HG03103 (cell line): ENCODE measurements at regions not wholly inside any gene's neighbourhood (a gene's known extent, or its start where the extent isn't known, plus 50 kb on each side); places are given as distances from the start of the nearest gene placed in this dataset.

ENCODE experiments used
- ATAC-seq: cut with Tn5 transposase; IDR thresholded peaks from one replicate; pipeline ENCODE4 v1.9.1; 2021; ENCODE audit warnings: low read depth; ENCODE audit not compliant: unreplicated experiment

- ATAC-seq = no peak
Observed at GRCh38 chr6:6780231-6780630, 191.7 kb downstream of the LY86 start.

- no peak for ATAC-seq
Observed at GRCh38 chr6:6781172-6781872, 192.8 kb downstream of the LY86 start.

DNA sequence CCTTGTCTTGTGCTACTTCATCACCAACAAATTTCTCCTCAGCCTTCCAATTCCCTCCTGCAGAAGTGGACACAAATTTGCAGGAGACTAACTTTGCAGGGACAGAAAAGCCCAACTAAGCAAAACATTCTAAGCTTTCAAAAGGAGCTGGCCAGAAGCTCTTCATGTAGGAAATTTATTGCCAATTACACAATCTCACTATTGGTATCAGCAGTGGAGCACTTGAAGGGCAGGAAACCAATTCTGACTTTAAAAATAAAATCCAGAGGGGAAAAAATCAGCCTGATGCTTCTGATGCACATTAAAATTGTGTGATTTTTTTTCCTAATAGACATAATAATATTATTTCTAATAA, 193.3 kb downstream of the LY86 start:
- no peak for ATAC-seq

DNA sequence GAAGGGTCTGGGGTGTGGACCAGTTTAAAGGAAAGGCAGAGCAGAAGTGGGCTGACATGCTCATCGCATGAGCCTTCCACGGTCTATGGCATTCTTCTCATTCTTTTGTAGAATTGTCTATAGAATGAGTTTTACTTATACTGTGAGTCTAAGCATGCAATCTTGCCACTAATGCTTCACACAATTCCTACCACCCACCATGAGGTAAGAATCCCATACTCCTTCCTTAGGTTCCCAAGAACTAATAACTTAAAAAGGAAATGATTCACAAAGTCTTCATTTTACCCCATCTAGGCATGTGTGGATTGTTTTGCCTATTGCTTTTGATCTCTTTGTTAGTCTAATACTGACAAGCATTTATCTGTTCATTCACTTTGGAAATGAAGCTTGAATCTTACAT, 195.2 kb downstream of the LY86 start:
- ATAC-seq = no peak

DNA sequence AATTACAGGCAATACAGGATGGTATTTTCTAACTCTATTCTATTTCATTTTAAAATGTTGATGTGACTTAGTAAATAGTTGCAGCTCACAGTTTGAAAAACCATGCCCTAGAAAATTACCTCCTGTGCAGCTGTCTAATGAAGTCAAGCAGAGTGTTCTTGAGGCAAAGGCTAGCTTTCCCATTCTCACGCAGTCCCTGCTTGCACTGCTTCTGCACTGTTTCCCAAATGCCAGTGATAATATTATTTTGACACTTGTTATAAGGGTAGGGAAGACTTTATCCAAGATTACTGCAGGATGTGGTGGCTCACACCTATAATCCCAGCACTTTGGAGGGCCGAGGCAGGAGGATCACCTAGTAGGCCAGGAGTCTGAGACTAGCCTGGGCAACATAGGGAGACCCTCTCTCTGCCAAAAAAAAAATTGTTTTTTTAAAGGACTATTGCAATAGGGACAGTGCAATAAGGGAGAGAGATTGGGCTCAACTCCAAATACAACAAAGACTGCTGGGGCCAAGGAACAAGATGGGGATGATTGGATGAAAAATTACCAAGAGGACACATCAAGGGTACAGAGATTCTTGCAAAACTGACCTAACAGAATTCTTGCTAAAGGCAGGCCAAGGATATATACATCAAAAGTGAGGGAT, 196.1 kb downstream of the LY86 start:
- ATAC-seq = no peak

DNA sequence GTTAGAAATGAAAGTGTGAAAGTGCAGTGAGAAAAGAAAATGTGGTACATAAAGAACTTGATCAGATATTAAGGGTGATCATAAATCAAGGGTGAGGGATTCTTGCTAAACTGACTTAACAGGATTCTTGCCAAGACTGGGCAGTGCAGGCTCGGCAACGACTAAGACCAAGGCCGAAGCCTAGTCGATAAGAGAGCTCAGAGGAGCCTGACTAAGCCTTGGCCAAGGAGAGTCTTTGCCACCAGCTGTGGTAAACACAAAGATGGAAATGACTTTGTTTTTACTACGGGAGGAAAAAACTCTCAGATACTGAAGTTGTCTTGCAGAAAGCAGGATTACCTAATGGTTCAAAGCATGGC, 196.6 kb downstream of the LY86 start:
- no peak for ATAC-seq

DNA sequence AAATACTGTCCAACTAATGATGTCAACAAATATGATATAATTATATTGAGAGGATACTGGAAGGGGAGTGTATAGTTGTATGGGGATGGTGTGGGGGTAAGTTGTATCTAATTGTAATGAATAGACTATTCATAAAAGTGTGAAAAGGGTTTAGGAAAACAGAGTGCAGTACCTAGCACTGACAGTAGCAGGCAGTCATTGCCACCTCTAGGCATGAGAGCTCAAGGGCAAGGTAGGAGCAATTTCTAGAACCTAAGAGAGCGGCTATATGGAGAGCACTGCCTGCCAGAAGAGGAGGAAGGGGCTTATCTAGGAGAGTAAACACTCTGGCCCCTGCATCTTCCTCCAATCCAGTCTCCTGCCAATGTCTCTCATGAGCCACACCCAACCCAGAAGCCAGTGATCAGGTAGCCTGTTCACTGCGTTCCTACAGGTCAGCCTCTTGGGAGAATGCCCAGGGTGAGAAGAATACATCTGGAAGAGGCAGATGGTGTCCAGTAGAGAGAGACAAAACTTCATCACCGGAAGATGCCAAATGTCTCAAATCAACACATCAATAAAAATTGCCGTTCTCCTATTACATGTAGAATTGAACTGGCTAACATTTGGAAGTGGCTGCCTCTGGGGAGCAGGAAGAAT, 200.0 kb downstream of the LY86 start:
- no peak for ATAC-seq

- ATAC-seq = no peak
Observed at GRCh38 chr6:6790393-6790792, 201.9 kb downstream of the LY86 start.

DNA sequence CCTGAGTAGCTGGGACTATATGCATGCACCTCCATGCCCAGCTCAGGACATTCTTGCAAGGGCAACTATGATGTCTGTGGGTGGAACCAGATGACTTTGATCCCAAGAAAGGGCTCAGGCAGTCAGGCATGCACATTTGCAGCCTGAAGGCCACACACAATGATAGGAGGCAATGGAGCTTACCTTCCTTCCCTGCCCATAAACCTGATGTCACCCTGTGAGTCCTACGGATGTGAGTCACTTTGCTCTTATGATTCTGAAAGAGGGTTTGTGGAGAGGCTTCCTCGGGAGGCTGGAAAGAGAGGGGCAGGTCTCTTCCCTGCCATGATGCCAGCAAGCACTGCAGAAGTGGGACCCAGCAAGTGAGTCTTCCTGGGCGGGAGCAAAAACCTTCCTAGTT, 202.4 kb downstream of the LY86 start:
- no peak for ATAC-seq

DNA sequence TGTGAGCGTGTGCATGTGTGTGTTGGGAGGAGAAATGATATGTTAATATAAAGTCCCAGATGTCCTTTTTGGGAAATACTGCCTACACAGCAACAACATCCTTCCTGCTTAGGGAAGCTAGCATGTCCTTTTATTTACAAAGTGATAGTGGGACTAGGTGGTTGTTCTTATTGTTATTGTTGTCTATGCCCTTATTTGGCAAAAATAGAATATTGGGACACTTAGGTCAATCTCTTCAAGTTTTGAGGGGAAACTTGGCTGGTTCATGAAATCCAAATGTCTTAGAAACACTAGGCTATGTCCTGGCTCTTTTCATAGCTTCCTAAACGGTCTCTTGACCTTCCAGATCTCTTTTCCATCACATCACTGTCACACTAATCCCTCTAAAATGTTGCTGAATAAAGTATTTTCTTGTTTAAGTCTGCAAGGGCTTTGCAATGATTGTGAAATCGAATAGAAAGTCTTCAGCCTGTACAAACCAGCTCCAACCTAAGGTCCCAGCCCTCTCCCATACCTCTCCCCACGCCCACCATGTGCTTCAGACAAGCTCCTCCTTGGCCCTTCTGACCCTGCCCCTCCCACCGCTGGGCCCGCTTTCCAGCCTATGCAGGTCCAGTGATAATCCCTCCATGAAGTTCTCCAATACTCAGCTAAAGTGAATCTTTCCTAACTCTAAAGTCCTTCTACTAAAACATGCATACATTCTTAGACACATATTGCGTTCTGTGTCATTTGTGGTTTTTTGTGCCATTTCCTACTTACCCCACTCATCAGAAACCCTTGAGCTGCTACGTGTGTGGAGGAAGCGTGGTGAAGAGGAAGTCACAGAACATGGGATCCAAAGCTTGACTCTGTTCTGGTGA, 205.1 kb downstream of the LY86 start:
- ATAC-seq = no peak

DNA sequence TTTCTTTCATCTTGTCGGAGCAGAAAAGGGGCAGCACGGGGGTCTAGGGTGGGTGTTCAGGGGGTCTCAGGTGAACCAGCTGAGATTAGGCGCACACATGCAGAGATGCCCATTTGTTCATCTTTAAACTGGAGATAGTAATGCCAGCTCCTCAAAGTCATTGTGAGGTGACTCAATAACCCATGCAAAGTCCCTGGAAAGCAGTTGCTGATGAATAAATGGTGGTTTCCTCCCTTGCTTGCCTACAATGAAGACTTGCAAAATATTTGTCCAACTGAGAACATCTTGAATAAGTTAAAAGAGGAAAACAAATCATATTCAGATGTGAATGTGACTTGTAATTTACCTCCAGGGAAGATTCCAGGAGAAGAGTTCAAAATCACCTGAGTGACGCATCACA, 206.9 kb downstream of the LY86 start:
- ATAC-seq = no peak

DNA sequence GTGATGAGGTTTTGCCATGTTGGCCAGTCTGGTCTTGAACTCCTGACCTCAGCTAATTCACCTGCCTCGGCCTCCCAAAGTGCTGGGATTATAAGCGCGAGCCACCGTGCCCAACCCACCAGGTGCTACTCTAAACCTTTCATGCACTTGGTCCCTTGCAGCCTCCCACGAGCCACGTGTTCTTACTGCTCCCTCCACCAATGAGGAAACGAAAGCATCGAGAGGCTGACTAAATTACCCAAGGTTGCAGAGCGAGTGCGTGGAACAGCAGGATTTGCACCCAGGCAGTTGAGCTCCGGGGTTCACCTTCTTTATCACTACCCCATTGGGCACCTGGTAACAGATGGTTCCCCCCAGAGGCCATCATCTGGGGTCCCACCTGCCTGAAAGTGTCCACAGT, 208.3 kb downstream of the LY86 start:
- ATAC-seq = no peak

DNA sequence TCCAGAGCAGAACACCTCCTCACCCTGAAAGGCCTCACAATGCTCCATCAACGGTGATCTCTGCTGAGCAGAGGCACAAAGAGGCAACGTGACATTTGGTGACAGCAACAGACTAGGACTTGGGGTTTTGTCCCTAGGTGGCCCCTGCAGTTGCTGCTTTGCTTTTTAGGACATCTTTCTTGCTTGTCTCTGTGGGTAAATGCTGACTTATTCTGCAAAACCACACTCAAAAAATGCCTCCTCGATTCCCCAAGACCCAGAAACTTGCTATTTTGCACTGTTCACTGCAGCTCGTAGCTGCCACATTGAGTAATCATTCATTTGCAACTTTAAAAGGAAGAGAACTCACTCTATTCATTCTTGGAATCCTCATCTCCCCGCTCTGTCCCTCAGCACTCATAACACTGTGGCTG, 209.9 kb downstream of the LY86 start:
- no peak for ATAC-seq

- no peak for ATAC-seq
Observed at GRCh38 chr6:6801005-6801335, 212.4 kb downstream of the LY86 start.

DNA sequence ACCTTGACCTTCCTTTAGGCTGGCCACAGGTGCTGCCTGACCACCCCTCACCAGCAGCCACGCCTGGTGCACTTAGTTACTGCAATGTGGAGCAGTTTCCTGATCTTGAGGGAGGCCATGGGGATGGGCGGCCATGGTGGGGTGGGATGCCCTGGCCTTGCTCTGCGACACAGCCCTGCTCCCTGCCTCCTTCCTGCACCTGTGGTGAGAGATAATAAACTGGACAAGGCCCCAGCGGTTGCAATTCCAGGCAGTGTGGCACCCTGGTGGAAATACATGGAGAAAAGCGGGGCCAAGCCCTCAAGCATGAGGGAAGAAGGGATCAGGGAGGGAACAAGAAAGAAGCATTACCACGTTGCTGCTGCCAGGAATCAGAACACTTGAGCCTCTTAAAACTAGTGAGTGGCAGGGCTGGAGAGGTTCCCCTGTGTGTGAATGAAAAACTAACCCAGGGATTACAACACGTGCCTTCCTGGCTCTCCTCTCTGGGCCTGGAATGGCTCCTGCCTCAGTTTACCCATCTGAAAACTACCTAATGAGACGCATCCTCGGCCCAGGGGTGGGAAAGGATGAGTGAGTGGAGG, 213.2 kb downstream of the LY86 start:
- ATAC-seq = no peak

GRCh38 chr6:6803180-6803977, 214.9 kb downstream of the LY86 start:
- ATAC-seq = peak; percentile 57

GRCh38 chr6:6804843-6805615, 216.5 kb downstream of the LY86 start:
- ATAC-seq = no peak

GRCh38 chr6:6806844-6807518, 218.5 kb downstream of the LY86 start:
- no peak for ATAC-seq

DNA sequence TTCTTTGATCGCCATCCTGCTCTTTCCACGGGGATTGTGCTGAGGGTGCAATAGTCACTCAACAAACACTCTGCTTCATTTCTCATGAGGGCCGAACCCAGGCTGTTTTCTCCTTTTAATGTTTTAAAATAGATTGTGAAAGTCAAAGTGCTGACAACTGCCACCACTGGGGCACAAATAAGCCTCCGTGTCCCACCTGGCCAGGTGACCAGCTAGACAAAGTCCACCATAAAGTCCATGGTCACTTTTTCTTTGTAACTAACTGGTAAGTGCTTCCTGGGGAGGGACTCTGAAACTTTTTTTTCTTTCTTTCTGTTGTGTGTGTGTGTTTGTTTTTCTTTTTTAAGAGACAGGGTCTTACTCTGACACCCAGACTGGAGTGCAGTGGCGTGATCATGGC, 219.8 kb downstream of the LY86 start:
- ATAC-seq = no peak
